HL-60 (cell line): ENCODE measurements at regions not wholly inside any gene's neighbourhood (a gene's known extent, or its start where the extent isn't known, plus 50 kb on each side); places are given as distances from the start of the nearest gene placed in this dataset.

ENCODE experiments used
- GABPA ChIP-seq: IDR thresholded peaks from 2 replicates; pipeline ENCODE4 v1.6.1; 2012; ENCODE audit warnings: low read depth
- POLR2AphosphoS5 ChIP-seq: IDR thresholded peaks from 2 replicates; pipeline ENCODE4 v1.6.1; 2012; ENCODE audit warnings: low read depth
- SPI1 ChIP-seq: IDR thresholded peaks from 2 replicates; pipeline ENCODE4 v1.6.1; 2012; ENCODE audit warnings: low read depth, mild to moderate bottlenecking, borderline replicate concordance
- TF ChIP-seq, protein P1 (sequence below): IDR thresholded peaks from one replicate; pipeline ENCODE4 v1.5.1; 2011; ENCODE audit warnings: low read length, control low read depth, inconsistent platforms; ENCODE audit not compliant: insufficient read depth
- TF ChIP-seq, protein P2 (sequence below): IDR thresholded peaks from 2 replicates; pipeline ENCODE4 v1.6.1; 2012; ENCODE audit warnings: low read depth; ENCODE audit not compliant: insufficient replicate concordance

DNA sequence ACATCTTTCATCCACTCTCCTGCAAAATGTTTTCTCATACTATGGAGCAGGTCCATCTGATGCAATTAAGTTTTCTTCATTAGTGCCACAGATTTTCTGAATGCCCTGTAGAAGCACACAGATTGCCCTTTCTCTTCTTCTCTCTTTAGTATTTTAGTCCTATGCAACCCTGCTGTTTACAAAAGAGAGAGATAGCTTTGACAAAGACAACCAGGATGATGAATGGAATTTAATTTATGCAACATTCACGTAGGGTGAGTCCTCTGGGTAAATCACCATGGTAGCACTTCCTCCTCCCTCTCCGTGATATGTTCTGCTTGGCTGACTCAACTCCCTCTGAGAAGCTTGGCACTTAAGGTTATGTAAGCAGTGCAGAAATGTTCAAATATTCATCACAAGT lies 400.9 kb upstream of the PDE3A start:
- TF ChIP-seq GABPA, result no peak
- TF ChIP-seq, protein P1, sequence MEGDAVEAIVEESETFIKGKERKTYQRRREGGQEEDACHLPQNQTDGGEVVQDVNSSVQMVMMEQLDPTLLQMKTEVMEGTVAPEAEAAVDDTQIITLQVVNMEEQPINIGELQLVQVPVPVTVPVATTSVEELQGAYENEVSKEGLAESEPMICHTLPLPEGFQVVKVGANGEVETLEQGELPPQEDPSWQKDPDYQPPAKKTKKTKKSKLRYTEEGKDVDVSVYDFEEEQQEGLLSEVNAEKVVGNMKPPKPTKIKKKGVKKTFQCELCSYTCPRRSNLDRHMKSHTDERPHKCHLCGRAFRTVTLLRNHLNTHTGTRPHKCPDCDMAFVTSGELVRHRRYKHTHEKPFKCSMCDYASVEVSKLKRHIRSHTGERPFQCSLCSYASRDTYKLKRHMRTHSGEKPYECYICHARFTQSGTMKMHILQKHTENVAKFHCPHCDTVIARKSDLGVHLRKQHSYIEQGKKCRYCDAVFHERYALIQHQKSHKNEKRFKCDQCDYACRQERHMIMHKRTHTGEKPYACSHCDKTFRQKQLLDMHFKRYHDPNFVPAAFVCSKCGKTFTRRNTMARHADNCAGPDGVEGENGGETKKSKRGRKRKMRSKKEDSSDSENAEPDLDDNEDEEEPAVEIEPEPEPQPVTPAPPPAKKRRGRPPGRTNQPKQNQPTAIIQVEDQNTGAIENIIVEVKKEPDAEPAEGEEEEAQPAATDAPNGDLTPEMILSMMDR, result no peak
- no peak for TF ChIP-seq POLR2AphosphoS5
- TF ChIP-seq, protein P2, sequence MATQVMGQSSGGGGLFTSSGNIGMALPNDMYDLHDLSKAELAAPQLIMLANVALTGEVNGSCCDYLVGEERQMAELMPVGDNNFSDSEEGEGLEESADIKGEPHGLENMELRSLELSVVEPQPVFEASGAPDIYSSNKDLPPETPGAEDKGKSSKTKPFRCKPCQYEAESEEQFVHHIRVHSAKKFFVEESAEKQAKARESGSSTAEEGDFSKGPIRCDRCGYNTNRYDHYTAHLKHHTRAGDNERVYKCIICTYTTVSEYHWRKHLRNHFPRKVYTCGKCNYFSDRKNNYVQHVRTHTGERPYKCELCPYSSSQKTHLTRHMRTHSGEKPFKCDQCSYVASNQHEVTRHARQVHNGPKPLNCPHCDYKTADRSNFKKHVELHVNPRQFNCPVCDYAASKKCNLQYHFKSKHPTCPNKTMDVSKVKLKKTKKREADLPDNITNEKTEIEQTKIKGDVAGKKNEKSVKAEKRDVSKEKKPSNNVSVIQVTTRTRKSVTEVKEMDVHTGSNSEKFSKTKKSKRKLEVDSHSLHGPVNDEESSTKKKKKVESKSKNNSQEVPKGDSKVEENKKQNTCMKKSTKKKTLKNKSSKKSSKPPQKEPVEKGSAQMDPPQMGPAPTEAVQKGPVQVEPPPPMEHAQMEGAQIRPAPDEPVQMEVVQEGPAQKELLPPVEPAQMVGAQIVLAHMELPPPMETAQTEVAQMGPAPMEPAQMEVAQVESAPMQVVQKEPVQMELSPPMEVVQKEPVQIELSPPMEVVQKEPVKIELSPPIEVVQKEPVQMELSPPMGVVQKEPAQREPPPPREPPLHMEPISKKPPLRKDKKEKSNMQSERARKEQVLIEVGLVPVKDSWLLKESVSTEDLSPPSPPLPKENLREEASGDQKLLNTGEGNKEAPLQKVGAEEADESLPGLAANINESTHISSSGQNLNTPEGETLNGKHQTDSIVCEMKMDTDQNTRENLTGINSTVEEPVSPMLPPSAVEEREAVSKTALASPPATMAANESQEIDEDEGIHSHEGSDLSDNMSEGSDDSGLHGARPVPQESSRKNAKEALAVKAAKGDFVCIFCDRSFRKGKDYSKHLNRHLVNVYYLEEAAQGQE, result no peak
- TF ChIP-seq SPI1, result no peak
